ENCODE measurements at regions not wholly inside any gene's neighbourhood (a gene's known extent, or its start where the extent isn't known, plus 50 kb on each side); places are given as distances from the start of the nearest gene placed in this dataset.

- no peak overlapping the region for H3K4me3 ChIP-seq (ENCODE audit: low read length)
- no peak for TF ChIP-seq ZNF274 (IDR thresholded peaks at IDR 0.05; ENCODE audit: low read depth, low read length)
Observed at GRCh38 chr2:2871480-2872308, 505.9 kb downstream of the EIPR1 start.

GRCh38 chr2:2870106-2870505, 507.5 kb downstream of the EIPR1 start:
- TF ChIP-seq ZNF274 (IDR thresholded peaks at IDR 0.05; ENCODE audit: low read depth, low read length) = no peak
- H3K4me3 ChIP-seq (ENCODE audit: low read length) = no peak overlapping the region

GRCh38 chr2:2869553-2869952, 508.1 kb downstream of the EIPR1 start:
- no peak overlapping the region for H3K4me3 ChIP-seq (ENCODE audit: low read length)
- TF ChIP-seq ZNF274 (IDR thresholded peaks at IDR 0.05; ENCODE audit: low read depth, low read length) = no peak

DNA sequence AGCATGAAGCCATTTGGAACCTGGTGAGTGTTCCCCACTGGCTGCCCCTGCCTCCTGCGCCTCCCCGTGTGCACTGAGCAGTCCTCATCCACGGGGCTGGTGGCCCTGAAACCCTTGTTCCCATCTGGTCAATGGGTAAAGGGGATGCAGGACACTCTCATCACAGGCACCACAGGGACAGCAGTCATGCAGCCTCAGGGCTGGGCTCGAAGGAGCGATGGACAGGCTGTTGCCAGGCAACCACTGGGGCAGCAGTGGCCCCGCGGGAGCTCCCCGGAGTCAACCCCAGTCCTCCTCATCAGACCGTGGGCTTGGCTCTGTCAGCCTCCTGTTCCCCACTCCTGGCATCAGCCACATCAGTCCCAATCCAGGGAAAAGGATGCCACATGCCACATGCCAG, 509.5 kb downstream of the EIPR1 start:
- no peak for TF ChIP-seq ZNF274 (IDR thresholded peaks at IDR 0.05; ENCODE audit: low read depth, low read length)
- no peak overlapping the region for H3K4me3 ChIP-seq (ENCODE audit: low read length)

GRCh38 chr2:2867397-2867979, 510.1 kb downstream of the EIPR1 start:
- H3K4me3 ChIP-seq (ENCODE audit: low read length) = no peak overlapping the region
- no peak for TF ChIP-seq ZNF274 (IDR thresholded peaks at IDR 0.05; ENCODE audit: low read depth, low read length)

GRCh38 chr2:2866459-2866858, 511.2 kb downstream of the EIPR1 start:
- no peak for TF ChIP-seq ZNF274 (IDR thresholded peaks at IDR 0.05; ENCODE audit: low read depth, low read length)
- no peak overlapping the region for H3K4me3 ChIP-seq (ENCODE audit: low read length)

GRCh38 chr2:2862386-2862785, 515.2 kb downstream of the EIPR1 start:
- no peak for TF ChIP-seq ZNF274 (IDR thresholded peaks at IDR 0.05; ENCODE audit: low read depth, low read length)

DNA sequence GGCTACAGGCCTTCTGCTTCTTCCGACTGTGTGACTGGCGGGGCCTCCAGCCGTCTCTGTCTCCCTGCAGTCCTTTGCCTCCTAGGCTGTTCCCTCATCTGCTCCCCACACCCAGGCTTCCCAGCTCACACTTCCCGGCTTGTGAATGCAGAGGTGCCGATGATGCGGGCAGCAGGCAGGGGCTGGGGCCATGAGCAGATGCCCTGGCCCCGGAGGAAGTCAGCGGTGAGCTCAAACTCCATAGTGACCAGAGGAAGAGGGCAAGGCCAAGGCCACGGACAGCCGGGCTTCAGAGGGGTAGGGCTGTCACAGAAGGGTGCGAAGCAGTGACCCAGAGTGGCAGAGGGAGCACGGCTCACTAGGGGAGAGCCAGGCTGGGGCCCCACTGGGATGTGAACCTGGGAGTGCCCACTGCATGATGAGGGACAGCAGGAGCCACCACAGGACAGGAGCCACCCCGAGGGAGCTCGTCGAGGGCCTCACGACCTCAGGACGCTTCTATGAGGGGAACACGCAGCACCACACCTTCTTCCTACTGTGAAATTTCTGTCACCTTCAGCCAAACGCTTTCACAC, 515.9 kb downstream of the EIPR1 start:
- TF ChIP-seq ZNF274 (IDR thresholded peaks at IDR 0.05; ENCODE audit: low read depth, low read length) = no peak
- H3K4me3 ChIP-seq (ENCODE audit: low read length) = no peak overlapping the region

More at GRCh38 chr2:2862386-2862785, 515.2 kb downstream of the EIPR1 start:
- no peak overlapping the region for H3K4me3 ChIP-seq (ENCODE audit: low read length)

- no peak for TF ChIP-seq ZNF274 (IDR thresholded peaks at IDR 0.05; ENCODE audit: low read depth, low read length)
- H3K4me3 ChIP-seq (ENCODE audit: low read length) = no peak overlapping the region
Observed at GRCh38 chr2:2860589-2861300, 516.9 kb downstream of the EIPR1 start.

GRCh38 chr2:2859732-2860131, 517.9 kb downstream of the EIPR1 start:
- no peak for TF ChIP-seq ZNF274 (IDR thresholded peaks at IDR 0.05; ENCODE audit: low read depth, low read length)
- no peak overlapping the region for H3K4me3 ChIP-seq (ENCODE audit: low read length)

DNA sequence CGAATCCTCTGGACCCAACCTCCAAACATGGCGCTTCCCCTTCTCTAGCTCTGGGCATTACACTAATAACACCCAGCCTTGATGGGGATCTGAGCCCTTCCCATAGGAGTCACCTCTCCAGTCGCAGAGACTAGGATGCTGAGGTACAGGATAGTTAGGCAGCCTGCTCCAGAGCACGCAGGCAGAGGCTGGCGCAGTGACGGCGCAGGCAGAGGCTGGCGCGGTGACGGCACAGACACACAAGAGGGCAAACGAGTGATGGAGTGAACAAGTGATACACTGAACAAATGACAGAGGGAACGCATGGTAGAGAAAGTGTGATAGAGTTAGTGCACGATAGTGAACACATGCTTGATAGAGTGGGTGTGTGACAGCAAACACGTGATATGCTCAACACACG, 518.5 kb downstream of the EIPR1 start:
- no peak for TF ChIP-seq ZNF274 (IDR thresholded peaks at IDR 0.05; ENCODE audit: low read depth, low read length)
- H3K4me3 ChIP-seq (ENCODE audit: low read length) = no peak overlapping the region

GRCh38 chr2:2856723-2857415, 520.7 kb downstream of the EIPR1 start:
- H3K4me3 ChIP-seq (ENCODE audit: low read length) = no peak overlapping the region
- TF ChIP-seq ZNF274 (IDR thresholded peaks at IDR 0.05; ENCODE audit: low read depth, low read length) = no peak

DNA sequence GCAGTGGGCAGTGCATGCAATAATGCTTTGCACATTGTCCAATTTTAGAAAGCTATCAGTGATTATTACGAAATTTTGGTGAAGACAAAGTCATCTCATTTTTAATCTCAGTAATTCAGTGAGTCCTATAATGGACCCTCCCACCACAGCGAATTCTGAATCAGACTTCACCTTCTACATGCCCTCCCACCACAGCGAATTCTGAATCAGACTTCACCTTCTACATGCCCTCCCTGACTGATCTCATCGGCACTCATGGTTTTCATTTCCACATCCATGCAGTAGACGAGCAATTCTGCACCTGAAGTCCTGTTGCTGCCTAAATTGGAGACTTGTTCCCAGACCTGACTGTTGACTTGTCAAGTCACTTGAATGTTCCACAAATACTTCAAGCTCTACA, 522.3 kb downstream of the EIPR1 start:
- TF ChIP-seq ZNF274 (IDR thresholded peaks at IDR 0.05; ENCODE audit: low read depth, low read length) = no peak
- no peak overlapping the region for H3K4me3 ChIP-seq (ENCODE audit: low read length)

DNA sequence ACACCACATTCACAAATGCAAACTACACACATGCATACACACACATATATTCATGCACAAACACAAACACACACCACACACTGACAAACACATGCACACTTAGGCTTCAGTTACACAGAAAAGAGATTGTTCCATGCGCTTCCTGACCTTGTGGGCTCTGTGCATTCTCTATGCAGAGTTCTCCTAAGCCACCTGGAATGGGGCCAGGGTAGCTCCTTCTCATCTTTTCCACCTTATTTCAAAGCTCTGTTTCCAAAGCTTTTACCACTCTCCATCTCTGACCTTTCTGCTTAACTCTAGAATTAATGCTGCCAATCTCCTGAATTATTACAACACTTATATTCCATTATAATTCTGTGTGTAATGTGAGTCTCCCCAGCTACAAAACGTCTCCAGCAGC, 522.3 kb upstream of the MYT1L start:
- no peak for TF ChIP-seq ZNF274 (IDR thresholded peaks at IDR 0.05; ENCODE audit: low read depth, low read length)
- H3K4me3 ChIP-seq (ENCODE audit: low read length) = no peak overlapping the region
